ENCODE measurements at regions not wholly inside any gene's neighbourhood (a gene's known extent, or its start where the extent isn't known, plus 50 kb on each side); places are given as distances from the start of the nearest gene placed in this dataset.
A peak's percentile ranks its signal among the peaks of the same experiment; 100 is the strongest.
"Not testable (repeated sequence)": the region's sequence is repeated elsewhere in the genome, so short reads cannot be mapped to it uniquely, and the experiment has no call there.

- H3K4me3 Mint-ChIP-seq: peak overlapping the region; percentile 68
- H3K27ac Mint-ChIP-seq (ENCODE audit: unreplicated experiment): peak overlapping the region; percentile 99
These were observed 473.7 kb upstream of the SALL3 start for GRCh38 chr18:78505851-78506461.

GRCh38 chr18:78507217-78507616 is 472.4 kb upstream of the SALL3 start:
- peak overlapping the region; percentile 99 for H3K27ac Mint-ChIP-seq (ENCODE audit: unreplicated experiment)
- H3K4me1 Mint-ChIP-seq: peaks cover 37% of the 10 kb centered on the region
- no peaks in the 10 kb centered on the region for H3K9me3 Mint-ChIP-seq
- no peak overlapping the region for H3K4me3 Mint-ChIP-seq
- peaks cover 4% of the 10 kb centered on the region for H3K36me3 Mint-ChIP-seq (ENCODE audit: low read depth)
- DNase-seq (ENCODE audit: low read depth, low spot score): no peak
- TF ChIP-seq CTCF (conservative IDR thresholded peaks at IDR 0.05): no peak
- no peaks in the 10 kb centered on the region for H3K27me3 Mint-ChIP-seq (ENCODE audit: low read depth)

More at GRCh38 chr18:78505851-78506461, 473.7 kb upstream of the SALL3 start:
- H3K27me3 Mint-ChIP-seq (ENCODE audit: low read depth): no peaks in the 10 kb centered on the region
- DNase-seq (ENCODE audit: low read depth, low spot score): peak; percentile 70
- no peaks in the 10 kb centered on the region for H3K9me3 Mint-ChIP-seq
- no peak for TF ChIP-seq CTCF (conservative IDR thresholded peaks at IDR 0.05)
- H3K4me1 Mint-ChIP-seq: peaks cover 36% of the 10 kb centered on the region
- peaks cover 4% of the 10 kb centered on the region for H3K36me3 Mint-ChIP-seq (ENCODE audit: low read depth)

GRCh38 chr18:78508228-78508824 is 471.3 kb upstream of the SALL3 start:
- H3K36me3 Mint-ChIP-seq (ENCODE audit: low read depth); DNase-seq (ENCODE audit: low read depth, low spot score); H3K9me3 Mint-ChIP-seq; H3K4me3 Mint-ChIP-seq; H3K27me3 Mint-ChIP-seq (ENCODE audit: low read depth): not testable (repeated sequence)
- peaks cover 37% of the 10 kb centered on the region for H3K4me1 Mint-ChIP-seq
- H3K27ac Mint-ChIP-seq (ENCODE audit: unreplicated experiment): peak overlapping the region; percentile 27

- Mint-ChIP-seq H3K9me3 (no peaks in the 10 kb centered on the region), H3K27ac (ENCODE audit: unreplicated experiment) (peak overlapping the region; percentile 52), H3K4me3 (no peak overlapping the region), H3K36me3 (ENCODE audit: low read depth) (peaks cover 4% of the 10 kb centered on the region), H3K4me1 (peaks cover 37% of the 10 kb centered on the region), H3K27me3 (ENCODE audit: low read depth) (no peaks in the 10 kb centered on the region)
- TF ChIP-seq CTCF (conservative IDR thresholded peaks at IDR 0.05): no peak
- DNase-seq (ENCODE audit: low read depth, low spot score): no peak
These were observed 469.5 kb upstream of the SALL3 start for GRCh38 chr18:78510091-78510490.

- Mint-ChIP-seq H3K4me1 (peaks cover 37% of the 10 kb centered on the region), H3K36me3 (ENCODE audit: low read depth) (peaks cover 4% of the 10 kb centered on the region), H3K9me3 (no peaks in the 10 kb centered on the region), H3K27me3 (ENCODE audit: low read depth) (no peaks in the 10 kb centered on the region), H3K27ac (ENCODE audit: unreplicated experiment) (no peak overlapping the region), H3K4me3 (no peak overlapping the region)
- no peak for TF ChIP-seq CTCF (conservative IDR thresholded peaks at IDR 0.05)
- no peak for DNase-seq (ENCODE audit: low read depth, low spot score)
These were observed 469.0 kb upstream of the SALL3 start for GRCh38 chr18:78510636-78511035.

All from neural crest cell (in vitro differentiated cells).